ENCODE measurements at regions not wholly inside any gene's neighbourhood (a gene's known extent, or its start where the extent isn't known, plus 50 kb on each side); places are given as distances from the start of the nearest gene placed in this dataset.

- TF ChIP-seq, protein P1, sequence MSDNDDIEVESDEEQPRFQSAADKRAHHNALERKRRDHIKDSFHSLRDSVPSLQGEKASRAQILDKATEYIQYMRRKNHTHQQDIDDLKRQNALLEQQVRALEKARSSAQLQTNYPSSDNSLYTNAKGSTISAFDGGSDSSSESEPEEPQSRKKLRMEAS (IDR thresholded peaks at IDR 0.05): no peak
- TF ChIP-seq NFIC (IDR thresholded peaks at IDR 0.05): no peak
- no peak for TF ChIP-seq CREB1 (IDR thresholded peaks at IDR 0.05; ENCODE audit: low read depth)
- no peak for TF ChIP-seq ZBTB7A (IDR thresholded peaks at IDR 0.05; ENCODE audit: low read depth)
- no peak for TF ChIP-seq RAD21 (IDR thresholded peaks at IDR 0.05; ENCODE audit: low read depth)
- TF ChIP-seq FOXM1 (IDR thresholded peaks at IDR 0.05; ENCODE audit: borderline replicate concordance, low read depth): no peak
- no peak for TF ChIP-seq TAF1 (IDR thresholded peaks at IDR 0.05; ENCODE audit: low read depth)
- TF ChIP-seq EP300 (IDR thresholded peaks at IDR 0.05; ENCODE audit: borderline replicate concordance): no peak
- no peak for TF ChIP-seq EGR1 (IDR thresholded peaks at IDR 0.05)
- TF ChIP-seq, protein P2, sequence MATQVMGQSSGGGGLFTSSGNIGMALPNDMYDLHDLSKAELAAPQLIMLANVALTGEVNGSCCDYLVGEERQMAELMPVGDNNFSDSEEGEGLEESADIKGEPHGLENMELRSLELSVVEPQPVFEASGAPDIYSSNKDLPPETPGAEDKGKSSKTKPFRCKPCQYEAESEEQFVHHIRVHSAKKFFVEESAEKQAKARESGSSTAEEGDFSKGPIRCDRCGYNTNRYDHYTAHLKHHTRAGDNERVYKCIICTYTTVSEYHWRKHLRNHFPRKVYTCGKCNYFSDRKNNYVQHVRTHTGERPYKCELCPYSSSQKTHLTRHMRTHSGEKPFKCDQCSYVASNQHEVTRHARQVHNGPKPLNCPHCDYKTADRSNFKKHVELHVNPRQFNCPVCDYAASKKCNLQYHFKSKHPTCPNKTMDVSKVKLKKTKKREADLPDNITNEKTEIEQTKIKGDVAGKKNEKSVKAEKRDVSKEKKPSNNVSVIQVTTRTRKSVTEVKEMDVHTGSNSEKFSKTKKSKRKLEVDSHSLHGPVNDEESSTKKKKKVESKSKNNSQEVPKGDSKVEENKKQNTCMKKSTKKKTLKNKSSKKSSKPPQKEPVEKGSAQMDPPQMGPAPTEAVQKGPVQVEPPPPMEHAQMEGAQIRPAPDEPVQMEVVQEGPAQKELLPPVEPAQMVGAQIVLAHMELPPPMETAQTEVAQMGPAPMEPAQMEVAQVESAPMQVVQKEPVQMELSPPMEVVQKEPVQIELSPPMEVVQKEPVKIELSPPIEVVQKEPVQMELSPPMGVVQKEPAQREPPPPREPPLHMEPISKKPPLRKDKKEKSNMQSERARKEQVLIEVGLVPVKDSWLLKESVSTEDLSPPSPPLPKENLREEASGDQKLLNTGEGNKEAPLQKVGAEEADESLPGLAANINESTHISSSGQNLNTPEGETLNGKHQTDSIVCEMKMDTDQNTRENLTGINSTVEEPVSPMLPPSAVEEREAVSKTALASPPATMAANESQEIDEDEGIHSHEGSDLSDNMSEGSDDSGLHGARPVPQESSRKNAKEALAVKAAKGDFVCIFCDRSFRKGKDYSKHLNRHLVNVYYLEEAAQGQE (IDR thresholded peaks at IDR 0.05; ENCODE audit: low read depth): no peak
- no peak for TF ChIP-seq TCF12 (IDR thresholded peaks at IDR 0.05; ENCODE audit: low read depth)
- TF ChIP-seq YY1 (IDR thresholded peaks at IDR 0.05; ENCODE audit: low read depth): no peak
Observed at GRCh38 chr1:14113271-14113670, 413.3 kb downstream of the PRDM2 start.
